ENCODE measurements at regions not wholly inside any gene's neighbourhood (a gene's known extent, or its start where the extent isn't known, plus 50 kb on each side); places are given as distances from the start of the nearest gene placed in this dataset.
"Not testable (repeated sequence)": the region's sequence is repeated elsewhere in the genome, so short reads cannot be mapped to it uniquely, and the experiment has no call there.

DNA sequence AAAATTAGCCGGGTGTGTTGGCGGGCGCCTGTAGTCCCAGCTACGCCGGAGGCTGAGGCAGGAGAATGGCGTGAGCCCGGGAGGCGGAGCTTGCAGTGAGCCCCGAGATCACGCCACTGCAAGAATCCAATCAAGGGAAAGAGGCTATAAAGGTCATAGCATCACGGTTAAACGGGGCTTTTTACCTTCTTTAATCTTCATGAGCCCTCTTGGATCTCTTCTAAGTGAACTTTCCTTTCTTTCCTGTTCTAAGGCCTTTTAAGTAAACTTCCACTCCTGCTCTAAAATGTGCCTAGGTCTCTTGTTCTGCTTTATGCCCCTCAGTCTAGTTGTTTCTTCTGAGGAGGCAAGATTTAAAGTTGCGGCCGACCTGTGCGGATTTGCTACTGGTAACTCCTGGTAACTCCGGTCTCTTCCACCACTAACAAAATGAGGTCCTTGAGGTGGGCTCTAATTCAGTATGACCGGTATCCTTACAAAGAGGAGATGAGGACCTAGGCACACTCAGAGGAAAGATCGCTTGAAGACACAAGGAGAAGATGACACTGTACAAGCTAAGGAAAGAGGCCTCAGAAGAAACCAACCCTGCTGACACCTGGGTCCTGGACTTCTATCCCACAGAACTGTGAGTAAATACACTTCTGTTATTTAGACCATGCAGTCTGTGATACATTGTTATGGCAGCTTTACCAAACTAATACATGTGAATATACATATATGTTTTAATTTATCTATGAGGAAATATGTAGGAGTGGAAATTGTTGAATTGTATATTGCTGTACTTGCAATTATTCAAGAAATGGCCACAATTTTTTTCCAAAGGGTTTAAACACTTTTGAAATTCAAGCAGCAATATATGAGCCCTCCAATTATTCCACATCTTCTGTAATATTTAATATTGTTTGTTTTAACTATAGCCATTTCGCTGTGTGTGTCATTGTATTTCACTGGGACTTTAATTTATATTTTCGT lies 331.5 kb upstream of the CNTNAP2 start:
- DNase-seq (ENCODE audit: low read depth), result no peak

- DNase-seq (ENCODE audit: low read depth), result not testable (repeated sequence)
These were observed 335.2 kb upstream of the CNTNAP2 start for GRCh38 chr7:145781388-145781787.

DNA sequence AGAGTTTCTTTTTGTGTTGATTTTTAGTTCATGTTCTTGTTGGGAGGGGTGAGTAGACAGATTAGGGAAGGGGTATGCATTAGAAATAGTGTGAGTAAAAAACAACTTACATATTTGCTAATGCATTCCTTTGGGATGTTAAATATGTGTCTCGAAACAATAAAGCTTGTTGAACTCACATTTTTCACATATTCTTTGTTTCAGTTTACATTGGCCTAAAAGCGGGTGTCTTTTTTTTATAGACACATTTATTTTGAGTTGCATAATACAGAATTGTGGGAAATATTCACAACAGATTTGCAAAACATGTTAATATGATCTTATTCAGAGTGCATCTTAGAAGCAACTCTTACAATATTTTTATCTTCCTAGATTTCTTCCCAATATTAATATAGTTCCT lies 337.5 kb upstream of the CNTNAP2 start:
- peak; percentile 55 for DNase-seq (ENCODE audit: low read depth)

GRCh38 chr7:145774777-145775176 lies 341.8 kb upstream of the CNTNAP2 start:
- DNase-seq (ENCODE audit: low read depth), result no peak

DNA sequence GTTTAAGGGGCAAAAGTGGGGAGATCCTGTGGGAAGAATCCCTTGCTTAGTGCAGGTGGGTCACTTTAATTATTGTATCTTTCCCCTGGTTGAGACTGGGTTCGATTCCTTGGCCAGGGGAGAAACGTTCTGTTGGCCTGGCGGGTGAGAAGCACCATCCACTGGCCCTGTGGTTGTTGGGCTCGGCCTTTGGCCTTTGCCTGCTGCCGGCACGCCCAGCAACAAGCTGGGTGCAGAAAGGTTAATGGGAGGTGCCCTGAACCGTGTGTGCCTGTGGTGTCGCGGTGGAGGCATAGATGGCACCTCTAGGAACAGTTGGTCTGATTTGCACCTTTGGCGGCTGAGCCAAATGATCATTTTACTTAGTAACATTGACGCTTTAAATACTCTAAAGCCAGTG lies 363.6 kb upstream of the CNTNAP2 start:
- no peak for DNase-seq (ENCODE audit: low read depth)

- no peak for DNase-seq (ENCODE audit: low read depth)
These were observed 379.0 kb upstream of the CNTNAP2 start for GRCh38 chr7:145737617-145738016.

DNA sequence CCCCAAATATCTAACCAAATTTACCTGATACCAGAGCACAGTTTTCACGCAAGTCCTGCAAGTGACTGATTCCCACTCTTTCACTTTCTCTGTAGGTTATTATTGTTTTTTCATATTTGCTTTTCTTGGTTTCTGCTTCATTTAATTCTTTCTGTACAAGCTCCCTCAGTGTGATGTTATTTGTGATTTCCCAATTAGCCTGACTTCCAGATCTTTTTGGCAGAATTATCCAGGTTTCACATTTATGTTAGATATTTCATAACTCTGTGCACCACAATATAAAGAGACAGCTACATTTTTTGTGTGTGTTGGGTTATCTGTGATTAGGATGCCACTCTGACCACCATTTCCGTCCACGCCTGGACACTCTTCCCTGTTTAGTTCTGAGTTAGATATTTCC lies 381.5 kb upstream of the CNTNAP2 start:
- DNase-seq (ENCODE audit: low read depth), result peak; percentile 51

DNA sequence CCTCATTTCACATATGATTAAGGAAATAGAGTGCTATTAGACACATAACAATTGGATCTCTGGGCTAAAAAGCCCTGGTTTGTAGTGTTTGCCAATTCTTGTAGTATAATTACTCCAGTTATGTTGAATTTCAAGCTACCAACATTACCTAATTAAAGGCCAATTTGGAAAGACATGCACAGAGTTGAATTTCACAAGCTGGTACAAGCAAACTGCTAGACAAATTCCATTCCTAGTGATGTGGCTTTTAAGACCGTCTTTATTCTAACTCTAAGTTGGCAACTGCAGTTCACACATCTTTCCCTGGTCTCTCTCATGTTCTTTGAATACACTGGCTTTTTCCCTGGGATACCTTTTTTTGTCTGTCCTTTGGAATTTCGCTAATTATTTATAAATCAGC lies 384.1 kb upstream of the CNTNAP2 start:
- DNase-seq (ENCODE audit: low read depth), result peak; percentile 71

GRCh38 chr7:145729691-145730090 lies 386.9 kb upstream of the CNTNAP2 start:
- DNase-seq (ENCODE audit: low read depth), result peak; percentile 75

GRCh38 chr7:145718129-145718528 lies 398.5 kb upstream of the CNTNAP2 start:
- DNase-seq (ENCODE audit: low read depth), result no peak

- DNase-seq (ENCODE audit: low read depth), result no peak
These were observed 416.1 kb upstream of the CNTNAP2 start for GRCh38 chr7:145700488-145700887.

DNA sequence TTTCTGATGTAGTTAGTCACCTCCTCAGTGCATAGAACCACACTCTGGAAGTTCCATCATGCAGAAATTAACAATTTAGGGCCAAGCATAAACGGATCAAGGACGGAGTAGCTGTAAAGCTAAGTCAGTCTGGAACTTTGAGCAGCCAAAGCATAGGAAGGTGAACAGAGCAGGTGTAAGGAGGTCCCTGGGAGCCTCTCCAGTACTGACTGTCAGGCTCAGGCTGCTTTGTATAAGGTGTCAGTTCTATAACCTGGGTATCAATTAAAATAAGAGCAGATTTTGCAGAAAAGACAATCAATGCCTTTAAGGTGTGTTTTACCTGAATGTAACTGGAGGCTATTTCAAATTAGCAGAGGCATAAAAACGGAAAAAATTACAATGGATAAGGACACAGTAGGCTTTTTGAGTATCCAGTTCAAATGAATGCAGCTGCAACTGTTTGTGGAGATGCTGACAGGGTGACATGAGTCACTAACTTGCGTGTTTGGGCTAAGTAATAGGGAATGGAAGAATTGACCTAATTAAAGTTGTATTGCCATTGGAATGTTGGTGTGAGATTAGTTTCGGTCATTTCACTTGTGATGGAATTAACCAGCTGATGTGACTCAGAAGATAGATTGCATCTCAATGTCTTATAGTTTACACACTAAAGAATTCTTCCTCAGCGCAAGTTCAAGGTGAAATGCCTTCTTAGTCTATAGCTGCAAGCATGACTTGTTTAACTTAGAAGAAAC lies 417.9 kb upstream of the CNTNAP2 start:
- peak; percentile 84 for DNase-seq (ENCODE audit: low read depth)

DNA sequence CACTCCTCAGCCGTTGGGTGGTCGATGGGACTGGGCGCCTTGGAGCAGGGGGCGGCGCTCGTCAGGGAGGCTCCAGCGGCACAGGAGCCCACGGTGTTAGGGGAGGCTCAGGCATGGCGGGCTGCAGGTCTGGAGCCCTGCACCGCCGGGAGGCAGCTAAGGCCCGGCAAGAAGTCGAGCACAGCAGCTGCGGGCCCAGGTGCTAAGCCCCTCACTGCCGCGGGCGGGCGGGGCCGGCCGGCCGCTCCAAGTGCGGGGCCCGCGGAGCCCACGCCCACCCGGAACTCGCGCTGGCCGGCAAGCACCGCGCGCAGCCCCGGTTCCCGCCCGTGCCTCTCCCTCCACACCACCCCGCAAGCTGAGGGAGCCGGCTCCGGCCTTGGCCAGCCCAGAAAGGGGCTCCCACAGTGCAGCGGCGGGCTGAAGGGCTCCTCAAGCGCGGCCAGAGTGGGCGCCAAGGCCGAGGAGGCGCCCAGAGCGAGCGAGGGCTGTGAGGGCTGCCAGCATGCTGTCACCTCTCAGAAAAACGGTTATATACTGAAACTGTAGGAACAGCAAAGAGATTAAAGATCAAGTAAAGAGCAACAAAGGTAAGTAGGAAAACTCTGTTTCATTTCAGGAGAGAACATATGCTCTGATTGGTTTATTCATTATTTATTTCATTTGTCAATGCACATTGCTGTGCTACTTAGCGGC lies 419.0 kb upstream of the CNTNAP2 start:
- DNase-seq (ENCODE audit: low read depth), result not testable (repeated sequence)

GRCh38 chr7:145696071-145696470 lies 420.5 kb upstream of the CNTNAP2 start:
- DNase-seq (ENCODE audit: low read depth), result peak; percentile 81

DNA sequence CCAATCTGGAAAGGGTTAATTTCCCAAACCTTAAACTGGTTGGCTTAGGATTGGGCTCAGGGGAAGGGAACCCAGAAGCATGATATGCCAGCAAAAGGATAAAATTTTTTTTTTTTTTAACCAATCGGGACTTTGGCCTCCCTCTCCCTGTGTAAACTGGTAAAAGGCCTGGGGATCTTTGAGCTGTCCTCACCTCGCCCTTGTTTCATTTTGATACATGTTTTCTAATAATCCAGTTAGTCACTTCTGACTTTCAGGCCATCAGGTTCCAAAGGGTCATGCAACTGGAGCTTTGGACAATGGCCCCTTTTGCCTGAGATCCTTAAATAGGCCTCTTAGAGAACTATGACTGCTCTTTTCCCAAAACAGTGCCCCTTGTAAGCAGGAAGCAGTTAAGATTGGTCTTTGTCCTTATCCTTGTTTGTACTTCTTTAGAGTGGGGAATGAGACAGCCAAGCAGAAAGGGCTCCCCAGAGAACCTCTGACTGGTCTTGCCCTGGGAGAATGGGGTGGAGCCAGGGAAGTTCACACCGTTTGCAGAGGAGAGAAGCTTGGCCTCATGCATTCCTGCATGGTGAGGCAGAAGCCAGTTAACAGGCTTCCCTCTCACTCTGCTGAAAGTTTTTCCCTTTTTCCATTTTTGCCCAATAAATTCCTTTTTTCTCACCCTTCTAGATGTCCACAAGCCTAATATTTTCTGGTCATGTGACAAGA lies 424.2 kb upstream of the CNTNAP2 start:
- peak; percentile 42 for DNase-seq (ENCODE audit: low read depth)

DNA sequence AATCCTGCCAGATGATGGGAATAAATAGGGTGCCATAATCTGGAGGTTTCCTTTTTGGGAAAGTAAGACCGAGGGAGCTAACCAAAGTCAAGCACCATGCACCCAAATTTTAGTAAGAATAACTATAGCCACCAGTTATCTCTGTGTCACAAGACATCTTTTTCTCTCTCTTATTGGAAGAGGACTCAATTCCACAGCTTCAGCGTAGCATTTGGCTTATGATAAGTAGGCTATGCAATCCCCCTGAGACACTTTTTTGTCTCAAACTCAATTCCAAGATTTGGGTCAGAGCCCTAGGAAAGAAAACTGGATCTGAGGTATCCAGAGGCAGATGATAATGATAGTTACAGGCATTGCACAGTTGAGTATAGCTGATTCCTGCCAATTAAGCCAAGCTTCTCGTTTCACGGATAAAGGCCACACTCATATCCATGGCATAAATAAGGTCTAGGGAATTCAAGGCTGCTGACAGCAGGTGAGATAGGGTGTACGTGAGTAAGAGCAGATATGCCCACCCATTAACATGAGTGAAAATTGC lies 425.2 kb upstream of the CNTNAP2 start:
- no peak for DNase-seq (ENCODE audit: low read depth)

DNA sequence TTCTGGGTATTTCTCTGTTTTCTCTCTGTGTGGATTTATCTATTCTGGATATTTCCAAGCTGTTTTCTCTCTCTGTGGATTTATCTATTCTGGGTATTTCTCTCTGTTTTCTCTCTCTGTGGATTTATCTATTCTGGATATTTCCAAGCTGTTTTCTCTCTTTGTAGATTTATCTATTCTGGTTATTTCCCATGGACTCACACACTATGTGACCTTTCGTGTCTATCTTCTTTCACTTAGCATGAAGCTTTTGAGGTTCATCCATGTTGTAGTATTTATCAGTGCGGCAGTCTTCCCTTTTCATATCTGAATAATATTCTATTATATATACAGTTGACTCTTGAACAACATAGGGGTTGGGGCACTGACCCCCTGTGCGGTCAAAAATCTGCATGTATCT lies 435.0 kb upstream of the CNTNAP2 start:
- no peak for DNase-seq (ENCODE audit: low read depth)

- DNase-seq (ENCODE audit: low read depth), result no peak
These were observed 435.4 kb upstream of the CNTNAP2 start for GRCh38 chr7:145681159-145681558.

DNA sequence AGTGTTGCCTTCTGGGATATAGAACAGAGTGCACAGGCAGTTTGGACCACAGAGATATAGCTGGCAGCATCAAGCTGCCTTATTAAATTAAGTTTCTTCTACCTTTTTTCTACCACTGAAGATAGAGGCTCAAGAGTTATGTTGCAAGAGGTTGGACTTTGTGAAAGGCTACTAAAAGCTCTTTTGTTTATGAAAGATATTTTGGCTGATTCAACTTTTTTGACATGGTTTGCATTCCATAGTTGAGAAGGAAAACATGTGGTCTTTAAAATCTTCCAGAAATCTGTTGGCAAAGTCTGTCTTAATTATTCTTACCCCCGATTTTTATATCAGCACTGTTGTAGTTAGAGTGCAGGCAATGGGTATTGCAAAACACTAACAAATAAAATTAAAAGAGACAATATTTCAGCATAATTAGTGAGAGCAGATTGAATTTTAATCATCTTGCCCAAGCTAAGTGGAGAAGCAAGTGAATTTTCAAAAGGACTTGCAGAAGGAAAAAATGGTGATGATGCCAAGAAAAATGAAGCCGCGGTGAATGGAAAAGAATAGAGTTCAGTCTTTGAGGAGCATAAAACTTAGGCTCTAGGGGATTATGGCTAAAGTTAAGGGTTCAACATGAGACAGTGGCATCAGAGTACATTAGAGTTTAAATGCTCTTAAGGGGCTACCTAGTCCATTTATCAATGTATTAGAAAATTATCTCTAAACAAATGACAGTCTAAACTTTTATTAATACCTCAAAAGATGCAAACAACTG lies 450.9 kb upstream of the CNTNAP2 start:
- DNase-seq (ENCODE audit: low read depth), result peak; percentile 94

- DNase-seq (ENCODE audit: low read depth), result peak; percentile 44
These were observed 460.9 kb upstream of the CNTNAP2 start for GRCh38 chr7:145655666-145656065.

DNA sequence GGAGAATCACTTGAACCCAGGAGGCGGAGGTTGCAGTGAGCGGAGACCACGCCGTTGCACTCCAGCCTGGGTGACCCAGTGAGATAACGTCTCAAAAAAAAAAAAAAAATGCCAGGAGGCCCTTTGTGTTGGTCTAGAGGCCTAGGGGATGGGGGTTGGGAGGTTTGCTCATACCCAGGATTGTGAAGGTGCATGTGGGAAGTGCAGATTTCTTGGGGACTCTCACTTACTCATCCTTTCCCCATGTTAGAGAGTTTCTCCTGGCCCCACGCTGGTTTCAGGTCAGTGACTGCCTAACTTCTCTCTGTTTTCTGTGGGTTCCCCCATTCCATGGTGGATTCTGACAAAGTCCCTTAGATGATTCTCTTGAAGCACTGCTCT lies 471.5 kb upstream of the CNTNAP2 start:
- DNase-seq (ENCODE audit: low read depth), result no peak

All from fibroblast of gingiva (primary cell).